ENCODE measurements at regions not wholly inside any gene's neighbourhood (a gene's known extent, or its start where the extent isn't known, plus 50 kb on each side); places are given as distances from the start of the nearest gene placed in this dataset.
"Not testable (repeated sequence)": the region's sequence is repeated elsewhere in the genome, so short reads cannot be mapped to it uniquely, and the experiment has no call there.

GRCh38 chr3:140769951-140770350 lies 92.1 kb downstream of the TRIM42 start:
- no peak for TF ChIP-seq YY1 (IDR thresholded peaks at IDR 0.05; ENCODE audit: insufficient read depth, insufficient read length)
- no peak for TF ChIP-seq ZNF274 (IDR thresholded peaks at IDR 0.05; ENCODE audit: low read depth, low read length)
- no peak for TF ChIP-seq SUZ12 (IDR thresholded peaks at IDR 0.05; ENCODE audit: extremely low read depth, insufficient read depth, insufficient read length)
- no peak for DNase-seq (ENCODE audit: low read depth, low spot score)
- Histone ChIP-seq H3K4me3 (ENCODE audit: insufficient read length, low read depth) (no peak overlapping the region), H3K27me3 (ENCODE audit: insufficient read depth, insufficient read length) (no peaks in the 10 kb centered on the region), H3K9me3 (ENCODE audit: insufficient read depth, low read length) (peaks cover 7% of the 10 kb centered on the region; the same call in 1 of the 2 replicates), H3K36me3 (ENCODE audit: insufficient read depth, insufficient read length, low read length) (no peaks in the 10 kb centered on the region), H3K4me1 (ENCODE audit: insufficient read depth, insufficient read length) (no peaks in the 10 kb centered on the region), H3K9ac (ENCODE audit: insufficient read length, low read depth) (no peak overlapping the region)

GRCh38 chr3:140770977-140771667 lies 93.3 kb downstream of the TRIM42 start:
- no peaks in the 10 kb centered on the region for H3K27me3 ChIP-seq (ENCODE audit: insufficient read depth, insufficient read length)
- no peak for DNase-seq (ENCODE audit: low read depth, low spot score)
- H3K4me1 ChIP-seq (ENCODE audit: insufficient read depth, insufficient read length): no peaks in the 10 kb centered on the region
- H3K4me3 ChIP-seq (ENCODE audit: insufficient read length, low read depth): no peak overlapping the region
- TF ChIP-seq ZNF274 (IDR thresholded peaks at IDR 0.05; ENCODE audit: low read depth, low read length) (no peak), SUZ12 (IDR thresholded peaks at IDR 0.05; ENCODE audit: extremely low read depth, insufficient read depth, insufficient read length) (no peak), YY1 (IDR thresholded peaks at IDR 0.05; ENCODE audit: insufficient read depth, insufficient read length) (no peak)
- no peaks in the 10 kb centered on the region for H3K36me3 ChIP-seq (ENCODE audit: insufficient read depth, insufficient read length, low read length)
- H3K9me3 ChIP-seq (ENCODE audit: insufficient read depth, low read length): peaks cover 19% of the 10 kb centered on the region; the same call in 1 of the 2 replicates
- H3K9ac ChIP-seq (ENCODE audit: insufficient read length, low read depth): no peak overlapping the region

GRCh38 chr3:140777631-140778233 lies 99.9 kb downstream of the TRIM42 start:
- H3K36me3 ChIP-seq (ENCODE audit: insufficient read depth, insufficient read length, low read length): no peaks in the 10 kb centered on the region
- no peaks in the 10 kb centered on the region for H3K27me3 ChIP-seq (ENCODE audit: insufficient read depth, insufficient read length)
- H3K9ac ChIP-seq (ENCODE audit: insufficient read length, low read depth): no peak overlapping the region
- H3K4me3 ChIP-seq (ENCODE audit: insufficient read length, low read depth): no peak overlapping the region
- H3K4me1 ChIP-seq (ENCODE audit: insufficient read depth, insufficient read length): no peaks in the 10 kb centered on the region
- TF ChIP-seq SUZ12 (IDR thresholded peaks at IDR 0.05; ENCODE audit: extremely low read depth, insufficient read depth, insufficient read length) (no peak), ZNF274 (IDR thresholded peaks at IDR 0.05; ENCODE audit: low read depth, low read length) (no peak), YY1 (IDR thresholded peaks at IDR 0.05; ENCODE audit: insufficient read depth, insufficient read length) (no peak)
- DNase-seq (ENCODE audit: low read depth, low spot score): no peak
- H3K9me3 ChIP-seq (ENCODE audit: insufficient read depth, low read length): peaks cover 19% of the 10 kb centered on the region; the same call in 1 of the 2 replicates

- no peaks in the 10 kb centered on the region for H3K27me3 ChIP-seq (ENCODE audit: insufficient read depth, insufficient read length)
- no peaks in the 10 kb centered on the region for H3K36me3 ChIP-seq (ENCODE audit: insufficient read depth, insufficient read length, low read length)
- no peak overlapping the region for H3K9ac ChIP-seq (ENCODE audit: insufficient read length, low read depth)
- TF ChIP-seq SUZ12 (IDR thresholded peaks at IDR 0.05; ENCODE audit: extremely low read depth, insufficient read depth, insufficient read length): no peak
- TF ChIP-seq YY1 (IDR thresholded peaks at IDR 0.05; ENCODE audit: insufficient read depth, insufficient read length): no peak
- TF ChIP-seq ZNF274 (IDR thresholded peaks at IDR 0.05; ENCODE audit: low read depth, low read length): no peak
- no peaks in the 10 kb centered on the region for H3K4me1 ChIP-seq (ENCODE audit: insufficient read depth, insufficient read length)
- peaks cover 20% of the 10 kb centered on the region for H3K9me3 ChIP-seq (ENCODE audit: insufficient read depth, low read length)
- H3K4me3 ChIP-seq (ENCODE audit: insufficient read length, low read depth): no peak overlapping the region
- DNase-seq (ENCODE audit: low read depth, low spot score): no peak
Observed at GRCh38 chr3:140791368-140791767, 113.5 kb downstream of the TRIM42 start.

- Histone ChIP-seq H3K36me3 (ENCODE audit: insufficient read depth, insufficient read length, low read length) (no peaks in the 10 kb centered on the region), H3K4me3 (ENCODE audit: insufficient read length, low read depth) (no peak overlapping the region), H3K9ac (ENCODE audit: insufficient read length, low read depth) (no peak overlapping the region), H3K27me3 (ENCODE audit: insufficient read depth, insufficient read length) (no peaks in the 10 kb centered on the region), H3K9me3 (ENCODE audit: insufficient read depth, low read length) (peaks cover 20% of the 10 kb centered on the region), H3K4me1 (ENCODE audit: insufficient read depth, insufficient read length) (no peaks in the 10 kb centered on the region)
- TF ChIP-seq YY1 (IDR thresholded peaks at IDR 0.05; ENCODE audit: insufficient read depth, insufficient read length) (no peak), SUZ12 (IDR thresholded peaks at IDR 0.05; ENCODE audit: extremely low read depth, insufficient read depth, insufficient read length) (no peak)
- DNase-seq (ENCODE audit: low read depth, low spot score): no peak
Observed at GRCh38 chr3:140794507-140794906, 116.6 kb downstream of the TRIM42 start.

- H3K4me1 ChIP-seq (ENCODE audit: insufficient read depth, insufficient read length); H3K9me3 ChIP-seq (ENCODE audit: insufficient read depth, low read length); H3K9ac ChIP-seq (ENCODE audit: insufficient read length, low read depth); H3K4me3 ChIP-seq (ENCODE audit: insufficient read length, low read depth); H3K27me3 ChIP-seq (ENCODE audit: insufficient read depth, insufficient read length); H3K36me3 ChIP-seq (ENCODE audit: insufficient read depth, insufficient read length, low read length); DNase-seq (ENCODE audit: low read depth, low spot score): not testable (repeated sequence)
Observed at GRCh38 chr3:140802898-140803297, 125.0 kb downstream of the TRIM42 start.

- Histone ChIP-seq H3K9ac (ENCODE audit: insufficient read length, low read depth) (no peak overlapping the region), H3K9me3 (ENCODE audit: insufficient read depth, low read length) (peaks cover 8% of the 10 kb centered on the region), H3K36me3 (ENCODE audit: insufficient read depth, insufficient read length, low read length) (no peaks in the 10 kb centered on the region), H3K4me3 (ENCODE audit: insufficient read length, low read depth) (no peak overlapping the region), H3K27me3 (ENCODE audit: insufficient read depth, insufficient read length) (no peaks in the 10 kb centered on the region), H3K4me1 (ENCODE audit: insufficient read depth, insufficient read length) (no peaks in the 10 kb centered on the region)
- TF ChIP-seq SUZ12 (IDR thresholded peaks at IDR 0.05; ENCODE audit: extremely low read depth, insufficient read depth, insufficient read length) (no peak), ZNF274 (IDR thresholded peaks at IDR 0.05; ENCODE audit: low read depth, low read length) (no peak), YY1 (IDR thresholded peaks at IDR 0.05; ENCODE audit: insufficient read depth, insufficient read length) (no peak)
- peak; percentile 18 for DNase-seq (ENCODE audit: low read depth, low spot score)
Observed at GRCh38 chr3:140809316-140809715, 131.5 kb downstream of the TRIM42 start.

Data from NT2/D1 (cell line).